ENCODE measurements at regions not wholly inside any gene's neighbourhood (a gene's known extent, or its start where the extent isn't known, plus 50 kb on each side); places are given as distances from the start of the nearest gene placed in this dataset.

- no peak for DNase-seq (ENCODE audit: low spot score)
Measured at GRCh38 chr4:178789279-178789678, 1347.0 kb upstream of the AGA start.

- no peak for DNase-seq (ENCODE audit: low spot score)
Measured at GRCh38 chr4:178799204-178799603, 1357.0 kb upstream of the AGA start.

GRCh38 chr4:178808106-178808505 lies 1365.9 kb upstream of the AGA start:
- no peak for DNase-seq (ENCODE audit: low spot score)

- no peak for DNase-seq (ENCODE audit: low spot score)
Measured at GRCh38 chr4:178809921-178810320, 1367.7 kb upstream of the AGA start.

- DNase-seq (ENCODE audit: low spot score): no peak
Measured at GRCh38 chr4:178811356-178811755, 1369.1 kb upstream of the AGA start.

- DNase-seq (ENCODE audit: low spot score): no peak
Measured at GRCh38 chr4:178812866-178813265, 1370.6 kb upstream of the AGA start.

GRCh38 chr4:178814908-178815307 lies 1372.7 kb upstream of the AGA start:
- DNase-seq (ENCODE audit: low spot score): no peak

- DNase-seq (ENCODE audit: low spot score): no peak
Measured at GRCh38 chr4:178823673-178824295, 1381.5 kb upstream of the AGA start.

GRCh38 chr4:178836865-178837264 lies 1394.6 kb upstream of the AGA start:
- no peak for DNase-seq (ENCODE audit: low spot score)

GRCh38 chr4:178838776-178839175 lies 1396.5 kb upstream of the AGA start:
- DNase-seq (ENCODE audit: low spot score): no peak

- DNase-seq (ENCODE audit: low spot score): no peak
Measured at GRCh38 chr4:178856139-178856800, 1414.0 kb upstream of the AGA start.

- no peak for DNase-seq (ENCODE audit: low spot score)
Measured at GRCh38 chr4:178871476-178871875, 1429.2 kb upstream of the AGA start.

GRCh38 chr4:178881937-178882336 lies 1439.7 kb upstream of the AGA start:
- no peak for DNase-seq (ENCODE audit: low spot score)

GRCh38 chr4:178894126-178894525 lies 1451.9 kb upstream of the AGA start:
- DNase-seq (ENCODE audit: low spot score): no peak

- DNase-seq (ENCODE audit: low spot score): no peak
Measured at GRCh38 chr4:178899084-178899483, 1456.8 kb upstream of the AGA start.

- DNase-seq (ENCODE audit: low spot score): no peak
Measured at GRCh38 chr4:178917756-178918155, 1475.5 kb upstream of the AGA start.

- no peak for DNase-seq (ENCODE audit: low spot score)
Measured at GRCh38 chr4:178937130-178937529, 1494.9 kb upstream of the AGA start.

- no peak for DNase-seq (ENCODE audit: low spot score)
Measured at GRCh38 chr4:178941975-178942374, 1499.7 kb upstream of the AGA start.

- DNase-seq (ENCODE audit: low spot score): no peak
Measured at GRCh38 chr4:178953447-178954120, 1511.3 kb upstream of the AGA start.

GRCh38 chr4:178955614-178956013 lies 1513.4 kb upstream of the AGA start:
- DNase-seq (ENCODE audit: low spot score): no peak

- no peak for DNase-seq (ENCODE audit: low spot score)
Measured at GRCh38 chr4:178958725-178959440, 1516.6 kb upstream of the AGA start.

- DNase-seq (ENCODE audit: low spot score): no peak
Measured at GRCh38 chr4:178963446-178964045, 1521.3 kb upstream of the AGA start.
